Upper lobe of right lung (tissue), 1 donor: ENCODE measurements at regions not wholly inside any gene's neighbourhood (a gene's known extent, or its start where the extent isn't known, plus 50 kb on each side); places are given as distances from the start of the nearest gene placed in this dataset.

ENCODE experiments used
- ATAC-seq: fragments of 200-7000 bp; cut with Tn5 transposase; one replicate; pipeline ENCODE4 v1.9.1; 2020; ENCODE audit warnings: mild to moderate bottlenecking, moderate library complexity
- DNase-seq: peaks from one replicate; pipeline ENCODE4 v3.0.0-alpha.2; 2020
- H3K27ac ChIP-seq: fragments of 200-600 bp; one replicate; pipeline ENCODE4 v1.8.0; 2022
- H3K27me3 ChIP-seq: fragments of 200-600 bp; one replicate; pipeline ENCODE4 v1.8.0; 2022; ENCODE audit warnings: mild to moderate bottlenecking
- H3K36me3 ChIP-seq: fragments of 200-600 bp; one replicate; pipeline ENCODE4 v1.8.0; 2022
- H3K4me1 ChIP-seq: fragments of 200-600 bp; one replicate; pipeline ENCODE4 v1.8.0; 2022
- H3K4me3 ChIP-seq: fragments of 200-600 bp; one replicate; pipeline ENCODE4 v1.8.0; 2022; ENCODE audit warnings: mild to moderate bottlenecking
- H3K9me3 ChIP-seq: fragments of 200-600 bp; one replicate; pipeline ENCODE4 v1.8.0; 2022
- intact Hi-C: fragments of 100-400 bp; cut with DNase I; formaldehyde crosslinking; loops from one replicate; pipeline ENCODE4 v1.11.0; 2022
- TF ChIP-seq, protein P1 (sequence below): fragments of 200-600 bp; IDR thresholded peaks from one replicate; pipeline ENCODE4 v1.8.0; 2022; ENCODE audit warnings: antibody characterized with exemption
- donor health status: DM: no; HTN: yes; CAD: no; lungs with severe emphysema.

DNA sequence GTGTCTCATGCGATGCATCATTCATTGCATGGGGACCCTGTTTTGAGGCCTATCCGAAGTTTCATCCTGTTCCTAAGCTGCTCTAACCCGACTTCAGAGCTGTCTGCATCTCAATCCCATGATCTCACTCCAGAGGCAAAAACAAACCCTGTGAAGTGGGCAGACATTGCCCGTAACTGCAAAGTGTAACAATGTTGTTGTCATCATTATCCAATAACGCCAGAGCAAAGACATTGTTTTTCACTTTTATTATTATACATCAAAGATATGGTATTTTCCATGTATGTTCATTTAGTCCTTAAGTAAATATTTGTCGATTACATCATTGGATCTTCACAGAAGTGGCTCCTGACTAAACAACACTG lies 246.7 kb downstream of the KLF6 start:
- Histone ChIP-seq H3K27ac (no peak overlapping the region), H3K27me3 (no peaks in the 10 kb centered on the region), H3K4me3 (no peak overlapping the region), H3K9me3 (no peaks in the 10 kb centered on the region), H3K36me3 (no peaks in the 10 kb centered on the region), H3K4me1 (peaks cover 3% of the 10 kb centered on the region)
- TF ChIP-seq, protein P1, sequence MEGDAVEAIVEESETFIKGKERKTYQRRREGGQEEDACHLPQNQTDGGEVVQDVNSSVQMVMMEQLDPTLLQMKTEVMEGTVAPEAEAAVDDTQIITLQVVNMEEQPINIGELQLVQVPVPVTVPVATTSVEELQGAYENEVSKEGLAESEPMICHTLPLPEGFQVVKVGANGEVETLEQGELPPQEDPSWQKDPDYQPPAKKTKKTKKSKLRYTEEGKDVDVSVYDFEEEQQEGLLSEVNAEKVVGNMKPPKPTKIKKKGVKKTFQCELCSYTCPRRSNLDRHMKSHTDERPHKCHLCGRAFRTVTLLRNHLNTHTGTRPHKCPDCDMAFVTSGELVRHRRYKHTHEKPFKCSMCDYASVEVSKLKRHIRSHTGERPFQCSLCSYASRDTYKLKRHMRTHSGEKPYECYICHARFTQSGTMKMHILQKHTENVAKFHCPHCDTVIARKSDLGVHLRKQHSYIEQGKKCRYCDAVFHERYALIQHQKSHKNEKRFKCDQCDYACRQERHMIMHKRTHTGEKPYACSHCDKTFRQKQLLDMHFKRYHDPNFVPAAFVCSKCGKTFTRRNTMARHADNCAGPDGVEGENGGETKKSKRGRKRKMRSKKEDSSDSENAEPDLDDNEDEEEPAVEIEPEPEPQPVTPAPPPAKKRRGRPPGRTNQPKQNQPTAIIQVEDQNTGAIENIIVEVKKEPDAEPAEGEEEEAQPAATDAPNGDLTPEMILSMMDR = no peak
- DNase-seq (no peak), ATAC-seq (no peak)
- intact Hi-C loops = no loop called here

DNA sequence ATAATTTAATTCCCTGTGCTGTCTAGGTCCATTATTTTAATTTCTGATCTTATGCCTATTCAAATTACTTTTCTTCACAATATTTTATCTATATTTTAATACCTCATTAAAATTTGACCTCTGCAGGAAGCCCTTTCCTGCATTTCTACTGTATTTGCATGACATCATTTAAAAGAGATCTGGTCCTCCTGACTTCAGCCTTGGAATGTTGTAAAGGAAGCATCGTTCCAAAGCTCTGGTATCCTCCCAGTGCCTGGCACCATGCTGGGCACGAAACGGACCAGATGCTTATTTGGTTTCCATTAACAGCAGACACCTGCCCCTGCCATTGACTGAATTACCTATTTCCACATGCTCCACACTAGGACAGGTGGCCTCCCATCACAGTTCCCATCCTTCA lies 247.5 kb downstream of the KLF6 start:
- intact Hi-C loops = no loop called here
- H3K4me1 ChIP-seq = peaks cover 3% of the 10 kb centered on the region
- DNase-seq = no peak
- no peak for ATAC-seq
- H3K36me3 ChIP-seq = no peaks in the 10 kb centered on the region
- no peak overlapping the region for H3K4me3 ChIP-seq
- no peaks in the 10 kb centered on the region for H3K27me3 ChIP-seq
- TF ChIP-seq, protein P1 = no peak
- H3K9me3 ChIP-seq = no peaks in the 10 kb centered on the region
- no peak overlapping the region for H3K27ac ChIP-seq

GRCh38 chr10:3535001-3535400 lies 250.0 kb downstream of the KLF6 start:
- H3K9me3 ChIP-seq = no peaks in the 10 kb centered on the region
- intact Hi-C loops = no loop called here
- H3K36me3 ChIP-seq = no peaks in the 10 kb centered on the region
- TF ChIP-seq, protein P1 = no peak
- H3K4me1 ChIP-seq = peaks cover 3% of the 10 kb centered on the region
- H3K27ac ChIP-seq = no peak overlapping the region
- no peak for ATAC-seq
- no peak for DNase-seq
- no peak overlapping the region for H3K4me3 ChIP-seq
- no peaks in the 10 kb centered on the region for H3K27me3 ChIP-seq

DNA sequence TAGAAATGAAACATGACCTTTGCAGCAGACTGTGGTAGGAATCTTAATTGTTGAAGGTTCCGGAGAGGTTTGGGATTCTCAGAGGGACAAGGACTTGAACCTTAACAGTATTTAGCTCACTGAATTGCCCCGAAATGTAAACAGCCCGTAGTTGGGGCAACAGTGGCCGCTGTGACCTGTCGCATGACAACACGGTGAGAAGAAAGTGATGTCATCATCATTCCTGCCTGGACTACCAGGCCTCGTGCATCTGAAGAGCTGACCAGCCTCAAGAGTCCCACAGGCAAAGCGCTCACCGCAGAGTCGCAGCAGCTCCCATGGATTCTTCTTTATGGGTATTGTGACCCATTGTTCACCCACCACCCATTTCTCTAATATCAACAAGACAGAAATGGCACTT lies 250.6 kb downstream of the KLF6 start:
- no peaks in the 10 kb centered on the region for H3K9me3 ChIP-seq
- no peaks in the 10 kb centered on the region for H3K36me3 ChIP-seq
- H3K27me3 ChIP-seq = no peaks in the 10 kb centered on the region
- H3K4me1 ChIP-seq = peaks cover 3% of the 10 kb centered on the region
- intact Hi-C loops = no loop called here
- no peak for DNase-seq
- no peak overlapping the region for H3K4me3 ChIP-seq
- ATAC-seq = no peak
- H3K27ac ChIP-seq = no peak overlapping the region
- TF ChIP-seq, protein P1 = no peak

DNA sequence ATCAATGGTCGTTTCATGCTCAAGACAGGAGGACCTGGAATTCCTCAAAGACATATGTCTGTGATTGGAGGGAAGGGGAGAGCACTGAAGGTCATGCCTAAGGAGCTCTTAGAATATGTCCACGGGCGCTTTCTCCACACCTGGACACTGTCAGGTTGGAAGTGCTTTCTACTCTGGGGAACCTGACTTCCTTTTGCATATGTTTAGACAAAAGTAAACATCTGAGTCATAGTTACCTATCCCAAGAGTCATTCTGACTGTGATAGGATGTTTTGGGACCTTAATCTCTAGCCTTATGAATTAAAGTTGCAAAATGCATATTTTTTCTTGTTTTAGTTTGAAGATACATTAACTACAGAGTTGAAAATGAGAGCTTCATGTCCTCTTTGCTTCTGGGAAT lies 251.7 kb downstream of the KLF6 start:
- H3K4me1 ChIP-seq = no peaks in the 10 kb centered on the region
- no peak overlapping the region for H3K27ac ChIP-seq
- TF ChIP-seq, protein P1 = no peak
- no peak for DNase-seq
- H3K9me3 ChIP-seq = no peaks in the 10 kb centered on the region
- no peaks in the 10 kb centered on the region for H3K36me3 ChIP-seq
- no peaks in the 10 kb centered on the region for H3K27me3 ChIP-seq
- intact Hi-C loops = no loop called here
- H3K4me3 ChIP-seq = no peak overlapping the region
- ATAC-seq = no peak

DNA sequence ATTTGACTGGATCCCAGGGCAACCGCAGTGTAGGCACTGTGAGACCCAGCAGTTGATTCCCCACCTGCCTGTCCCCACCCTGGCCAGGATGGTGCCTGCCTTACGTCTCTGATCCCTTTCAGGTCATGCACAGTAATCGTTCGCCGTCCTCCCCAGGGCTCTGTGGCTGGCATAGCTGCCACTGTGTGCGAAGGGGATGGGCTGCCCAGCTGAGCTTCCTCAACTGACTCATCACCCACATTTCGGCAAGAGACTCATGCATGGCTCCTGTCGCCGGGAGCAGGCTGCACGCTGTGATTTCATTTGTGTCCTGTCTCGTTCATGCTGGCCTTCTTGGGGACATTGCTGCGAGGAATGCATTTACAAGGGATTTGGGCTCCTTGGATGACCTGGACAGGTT lies 252.4 kb downstream of the KLF6 start:
- TF ChIP-seq, protein P1 = no peak
- no peak for DNase-seq
- no peak overlapping the region for H3K27ac ChIP-seq
- H3K27me3 ChIP-seq = no peaks in the 10 kb centered on the region
- H3K9me3 ChIP-seq = no peaks in the 10 kb centered on the region
- ATAC-seq = peak; percentile 49
- intact Hi-C loops = no loop called here
- no peaks in the 10 kb centered on the region for H3K36me3 ChIP-seq
- no peak overlapping the region for H3K4me3 ChIP-seq
- H3K4me1 ChIP-seq = no peaks in the 10 kb centered on the region
